NOMO-1 (cell line): ENCODE measurements at regions not wholly inside any gene's neighbourhood (a gene's known extent, or its start where the extent isn't known, plus 50 kb on each side); places are given as distances from the start of the nearest gene placed in this dataset.

Experiments
- DNase-seq, 2 experiments: peaks; one replicate each; lab custom pipeline; 2025; ENCODE audit not compliant: unreplicated experiment in 2 of 2; lab: John Stamatoyannopoulos, UW

- DNase-seq: no peak
Measured at GRCh38 chr4:120526033-120526432, 396.5 kb downstream of the PRDM5 start.

DNA sequence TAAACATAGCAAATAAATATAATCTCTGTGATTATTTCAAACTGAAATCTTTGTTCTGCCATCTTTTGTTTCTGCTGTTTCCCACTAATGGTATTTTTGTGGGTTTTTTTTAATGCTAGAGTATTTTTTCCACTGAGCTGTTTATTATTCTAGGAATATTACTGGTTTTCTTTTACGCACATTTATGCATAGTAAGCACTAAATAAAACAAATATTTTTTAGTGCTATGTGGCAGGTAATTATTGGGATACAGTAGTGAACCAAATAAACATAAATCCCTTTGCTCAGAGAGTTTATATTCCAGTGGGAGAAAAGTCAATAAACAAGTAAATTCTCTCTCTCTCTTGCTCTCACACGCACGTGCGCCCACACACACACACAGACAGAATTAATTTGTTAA is 397.4 kb downstream of the PRDM5 start:
- DNase-seq: no peak

GRCh38 chr4:120524237-120524636 is 398.3 kb downstream of the PRDM5 start:
- no peak for DNase-seq

DNA sequence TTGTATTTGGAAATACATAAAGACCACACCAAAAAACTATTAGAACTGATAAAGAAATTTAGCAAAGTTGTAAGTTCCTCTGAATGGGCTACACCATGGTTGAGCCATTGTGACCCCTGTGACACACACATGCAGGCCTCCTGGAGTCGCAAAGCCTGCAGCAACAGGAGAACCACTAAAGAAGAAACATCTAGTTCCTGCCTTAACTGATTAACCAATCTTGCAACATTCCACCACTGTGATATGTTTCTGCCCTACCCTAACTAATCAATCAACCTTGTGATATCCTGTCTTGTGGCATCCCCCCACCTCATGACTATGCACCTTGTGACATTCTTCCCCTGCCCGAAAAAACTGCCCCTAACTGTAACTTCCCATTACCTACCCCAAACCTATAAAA is 401.8 kb downstream of the PRDM5 start:
- DNase-seq: peak; percentile 39 to 40

GRCh38 chr4:120517966-120518365 is 404.6 kb downstream of the PRDM5 start:
- DNase-seq: no peak

DNA sequence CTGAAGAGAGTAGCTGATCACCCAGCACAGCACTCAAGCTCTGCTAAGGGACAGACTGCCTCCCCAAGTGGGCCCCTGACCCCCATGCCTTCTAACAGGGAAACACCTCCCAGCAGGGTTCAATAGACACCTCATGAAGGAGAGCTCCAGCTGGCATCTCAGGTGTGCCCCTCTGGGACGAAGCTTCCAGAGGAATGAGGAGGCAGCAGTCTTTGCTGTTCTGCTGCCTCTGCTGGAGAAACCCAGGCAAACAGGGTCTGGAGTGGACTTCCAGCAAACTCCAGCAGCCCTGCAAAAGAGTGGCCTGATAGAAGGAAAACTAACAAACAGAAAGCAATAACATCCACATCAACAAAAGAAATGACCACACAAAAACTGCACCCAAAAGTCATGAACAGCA is 412.8 kb downstream of the PRDM5 start:
- no peak for DNase-seq

DNA sequence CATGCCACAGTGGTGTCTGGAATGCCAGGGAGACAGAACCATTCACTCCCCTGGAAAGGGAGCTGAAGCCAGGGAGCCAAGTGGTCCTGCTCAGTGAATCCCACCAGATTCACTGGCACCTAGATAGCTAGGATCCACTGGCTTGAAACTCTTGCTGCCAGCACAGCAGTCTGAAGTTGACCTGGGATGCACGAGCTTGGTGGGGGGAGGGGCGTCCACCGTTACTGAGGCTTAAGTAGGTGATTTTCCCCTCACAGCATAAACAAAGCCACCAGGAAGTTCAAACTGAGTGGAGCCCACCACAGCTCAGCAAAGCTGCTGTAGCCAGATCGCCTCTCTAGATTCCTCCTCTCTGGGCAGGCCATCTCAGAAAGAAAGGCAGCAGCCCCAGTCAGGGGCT is 413.3 kb downstream of the PRDM5 start:
- no peak for DNase-seq

DNA sequence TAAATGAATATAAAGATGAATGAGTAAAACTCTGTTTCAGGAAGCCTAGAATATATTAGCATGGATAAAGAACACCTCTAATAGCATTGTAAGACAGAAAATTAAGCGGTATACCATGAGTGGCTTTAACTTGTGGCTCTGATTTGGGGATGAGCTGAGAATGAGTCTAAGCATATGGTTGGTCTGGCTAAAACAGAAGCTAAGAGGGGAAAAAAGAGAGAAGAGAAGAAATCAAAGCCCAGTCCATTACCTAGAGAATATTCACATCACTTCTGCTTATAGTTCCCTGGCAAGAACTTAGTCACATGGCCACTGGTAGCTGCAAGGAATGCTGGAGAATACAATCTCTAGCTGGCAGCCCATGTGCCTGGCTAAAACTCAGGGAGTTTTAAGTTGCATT is 414.5 kb downstream of the PRDM5 start:
- no peak for DNase-seq

GRCh38 chr4:120506536-120506935 is 416.0 kb downstream of the PRDM5 start:
- DNase-seq: no peak

DNA sequence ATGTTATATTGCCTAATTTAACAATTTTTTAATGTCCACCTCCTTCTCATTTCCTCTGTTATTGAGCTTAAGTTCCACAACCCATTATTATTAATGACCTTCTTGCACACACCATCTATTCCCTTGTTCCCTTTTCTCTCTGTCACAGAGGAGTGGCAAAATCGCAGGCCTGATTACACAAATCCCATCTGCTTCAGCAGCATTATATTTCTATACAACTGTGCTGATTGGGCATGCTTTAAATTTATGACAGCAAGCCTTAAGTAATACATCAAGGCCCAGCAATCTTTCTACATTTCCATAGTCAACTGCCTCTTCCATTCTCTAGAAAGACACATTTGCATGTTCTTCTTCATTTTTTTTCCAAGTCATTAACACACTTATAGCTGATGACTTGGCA is 423.8 kb downstream of the PRDM5 start:
- DNase-seq: peak; percentile 70 to 71

DNA sequence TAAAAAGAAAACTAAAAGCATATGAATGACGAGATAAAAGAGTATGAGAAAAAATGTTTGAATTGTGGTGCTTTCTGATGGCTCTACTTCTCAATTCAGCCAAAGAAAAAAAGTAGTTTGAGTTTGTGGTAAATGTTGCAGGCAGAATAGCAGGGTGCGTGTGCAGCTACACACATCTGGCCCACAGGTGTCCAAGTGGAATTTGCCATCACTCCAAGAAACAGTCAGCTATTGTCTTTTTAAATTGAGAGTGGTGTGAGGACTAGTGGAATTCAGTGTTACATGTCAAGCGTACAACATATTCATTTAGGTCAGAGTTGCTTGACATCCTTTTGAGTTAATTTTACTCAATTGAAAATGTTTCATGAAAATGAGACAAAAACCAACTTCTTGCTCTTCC is 424.8 kb upstream of the MAD2L1 start:
- no peak for DNase-seq

GRCh38 chr4:120481756-120482155 is 415.1 kb upstream of the MAD2L1 start:
- no peak for DNase-seq

DNA sequence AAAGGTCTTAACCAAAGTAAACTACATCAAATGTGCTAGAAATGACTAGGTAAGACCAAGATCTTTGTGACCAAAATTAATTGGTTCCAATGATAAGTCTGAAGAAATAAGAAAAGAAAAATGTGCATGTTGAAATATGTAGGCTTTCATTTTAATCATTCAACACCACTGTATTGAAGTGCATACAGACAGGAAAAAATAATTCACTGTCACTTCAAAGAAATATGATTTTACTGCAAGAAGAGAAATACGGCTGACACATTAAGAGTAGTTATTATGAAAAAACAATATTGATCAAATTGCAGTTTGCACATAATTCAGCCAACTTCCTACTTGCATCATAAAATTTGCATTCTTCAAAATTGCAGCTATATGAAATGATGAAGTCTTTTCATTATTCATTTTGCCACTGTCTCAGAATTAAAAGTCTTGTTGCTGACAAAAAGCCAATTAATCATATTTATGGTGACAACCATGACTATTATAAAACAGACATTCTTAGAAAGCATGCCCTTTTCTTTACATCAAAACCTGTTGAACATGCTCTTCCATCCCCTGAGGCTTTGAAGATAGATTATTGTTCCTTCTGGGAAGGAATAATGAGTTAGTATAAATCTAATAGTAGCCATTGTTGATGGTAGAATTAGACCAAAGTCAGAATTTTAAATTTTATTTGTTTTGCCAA is 405.9 kb upstream of the MAD2L1 start:
- no peak for DNase-seq

- DNase-seq: no peak
Measured at GRCh38 chr4:120466429-120466828, 399.8 kb upstream of the MAD2L1 start.

- no peak for DNase-seq
Measured at GRCh38 chr4:120454788-120455187, 388.1 kb upstream of the MAD2L1 start.

DNA sequence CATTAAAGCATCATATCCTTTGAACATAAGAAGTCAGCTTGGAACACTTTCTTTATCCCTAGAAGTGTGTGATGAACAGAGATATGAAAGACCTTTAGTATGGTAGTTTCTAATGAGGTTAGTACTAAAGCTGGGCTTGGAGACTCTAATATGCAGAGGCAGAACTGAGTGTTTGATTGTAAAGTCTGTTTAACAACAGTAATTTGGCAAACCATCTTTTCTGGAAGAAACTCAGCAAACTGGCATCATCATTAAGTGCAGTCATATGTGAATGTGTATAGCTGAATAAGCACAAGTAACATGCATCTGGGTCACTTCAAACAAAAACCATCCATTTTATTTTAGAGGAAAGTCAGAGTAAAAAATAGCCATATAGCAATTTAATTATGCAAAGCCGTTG is 385.9 kb upstream of the MAD2L1 start:
- no peak for DNase-seq

- DNase-seq: no peak
Measured at GRCh38 chr4:120452001-120452400, 385.4 kb upstream of the MAD2L1 start.

DNA sequence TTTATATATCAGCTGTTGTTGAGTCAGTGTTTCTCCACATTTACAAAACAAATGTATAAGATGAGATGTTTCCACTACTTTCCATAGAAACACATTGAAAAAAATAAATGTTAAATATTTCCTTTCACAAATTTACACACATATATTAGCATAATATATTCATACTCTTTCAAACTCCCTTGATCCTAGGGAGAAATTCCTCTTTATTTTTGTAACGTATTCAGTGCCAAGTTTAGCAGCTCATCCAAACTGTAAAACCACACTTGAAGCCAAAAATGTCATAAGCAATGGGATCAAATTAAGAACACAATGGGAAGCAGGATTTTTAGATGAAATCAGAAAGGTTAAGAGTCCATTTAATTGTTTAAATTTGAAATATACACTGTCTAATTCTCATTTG is 381.1 kb upstream of the MAD2L1 start:
- DNase-seq: no peak

- DNase-seq: no peak
Measured at GRCh38 chr4:120446051-120446567, 379.5 kb upstream of the MAD2L1 start.

GRCh38 chr4:120445186-120445585 is 378.5 kb upstream of the MAD2L1 start:
- no peak for DNase-seq

DNA sequence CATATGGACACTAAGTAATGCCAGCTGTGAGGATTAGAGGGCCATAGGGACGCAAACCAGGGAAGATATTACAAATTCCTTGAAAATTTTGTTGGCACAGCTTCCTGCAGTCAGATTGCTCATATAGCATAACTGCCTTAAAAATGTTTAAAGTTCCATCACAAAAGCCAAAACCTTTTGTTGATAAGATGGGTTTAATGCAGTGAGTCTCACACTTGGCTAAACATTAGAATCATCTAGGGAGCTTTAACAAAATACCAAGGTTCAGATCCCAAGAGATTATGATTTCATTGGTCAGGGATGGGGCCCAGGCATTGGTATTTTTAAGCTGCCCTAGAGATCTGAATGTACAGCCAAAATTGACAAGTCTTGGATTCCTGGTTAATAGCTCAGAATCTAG is 376.5 kb upstream of the MAD2L1 start:
- DNase-seq: no peak

- DNase-seq: no peak
Measured at GRCh38 chr4:120440730-120441129, 374.1 kb upstream of the MAD2L1 start.

- no peak for DNase-seq
Measured at GRCh38 chr4:120435179-120435578, 368.5 kb upstream of the MAD2L1 start.
